Keratinocyte (primary cell): ENCODE measurements at regions not wholly inside any gene's neighbourhood (a gene's known extent, or its start where the extent isn't known, plus 50 kb on each side); places are given as distances from the start of the nearest gene placed in this dataset.

Experiments
- DNase-seq: peaks from one replicate; pipeline ENCODE4 v3.0.0-alpha.2; 2011; ENCODE audit warnings: low read depth, missing footprints, low spot score
- FAIRE-seq: peaks from 2 replicates; lab custom pipeline; 2011; peaks lifted over from hg19 to GRCh38; lab: Jason Lieb, UNC
- H2AFZ ChIP-seq: 2 replicates; pipeline ENCODE4 v1.6.0; 2012; ENCODE audit warnings: low read length, control low read depth, inconsistent platforms; ENCODE audit not compliant: control insufficient read depth
- H3K27ac ChIP-seq: 2 replicates; pipeline ENCODE4 v1.5.1; 2011; ENCODE audit warnings: low read length; ENCODE audit not compliant: control insufficient read depth, insufficient read depth
- H3K27me3 ChIP-seq: 3 replicates; pipeline ENCODE4 v1.6.0; 2011; ENCODE audit warnings: low read length; ENCODE audit not compliant: control insufficient read depth, insufficient read depth; ENCODE audit errors: extremely low read depth
- H3K36me3 ChIP-seq, 2 experiments: 2 replicates in 1 of 2; 3 replicates in 1 of 2; pipeline ENCODE4 v1.5.1; 2011; ENCODE audit warnings: low read length in 2 of 2, mild to moderate bottlenecking in 1 of 2; ENCODE audit not compliant: control insufficient read depth in 2 of 2, insufficient read depth in 2 of 2; ENCODE audit errors: extremely low read depth in 1 of 2
- H3K4me1 ChIP-seq: 3 replicates; pipeline ENCODE4 v1.5.1; 2011; ENCODE audit warnings: low read length; ENCODE audit not compliant: control insufficient read depth, insufficient read depth; ENCODE audit errors: extremely low read depth
- H3K4me2 ChIP-seq: 3 replicates; pipeline ENCODE4 v1.6.0; 2011; ENCODE audit warnings: low read depth, low read length; ENCODE audit not compliant: control insufficient read depth, insufficient read depth; ENCODE audit errors: extremely low read depth
- H3K4me3 ChIP-seq, 3 experiments: fragments of 200-600 bp in 1 of 3; sonication (generic) in 1 of 3; 2 replicates in 2 of 3; 3 replicates in 1 of 3; pipeline ENCODE4 v1.5.1; 2011 to 2016; ENCODE audit warnings: low read length in 3 of 3, mild to moderate bottlenecking in 3 of 3, control low read depth in 2 of 3, inconsistent platforms in 1 of 3, low read depth in 1 of 3, mixed read lengths in 1 of 3, mixed run types in 1 of 3, moderate library complexity in 1 of 3; ENCODE audit not compliant: control insufficient read depth in 2 of 3, insufficient read depth in 2 of 3; ENCODE audit errors: extremely low read depth in 1 of 3
- H3K79me2 ChIP-seq: 2 replicates; pipeline ENCODE4 v1.6.0; 2012; ENCODE audit warnings: low read length; ENCODE audit not compliant: control insufficient read depth, insufficient read depth
- H3K9ac ChIP-seq: 3 replicates; pipeline ENCODE4 v1.6.0; 2011; ENCODE audit warnings: low read length; ENCODE audit not compliant: control insufficient read depth, insufficient read depth; ENCODE audit errors: extremely low read depth
- H3K9me1 ChIP-seq: 3 replicates; pipeline ENCODE4 v1.6.0; 2011; ENCODE audit warnings: low read length; ENCODE audit not compliant: control insufficient read depth, insufficient read depth; ENCODE audit errors: extremely low read depth
- H3K9me3 ChIP-seq: 2 replicates; pipeline ENCODE4 v1.5.1; 2012; ENCODE audit warnings: low read depth, low read length; ENCODE audit not compliant: control insufficient read depth
- H4K20me1 ChIP-seq: 3 replicates; pipeline ENCODE4 v1.6.0; 2011; ENCODE audit warnings: low read length; ENCODE audit not compliant: control insufficient read depth, insufficient read depth; ENCODE audit errors: extremely low read depth
- EZH2 ChIP-seq: IDR thresholded peaks from one replicate; pipeline ENCODE4 v1.6.1; 2012; ENCODE audit warnings: inconsistent platforms, mild to moderate bottlenecking, low read length, moderate library complexity
- dilution Hi-C: fragments of 300-500 bp; cut with MboI; formaldehyde crosslinking; loops from one replicate; pipeline ENCODE4 v1.7.0; 2020; ENCODE audit warnings: low sequenced_read_pairs; ENCODE audit not compliant: extremely low pct_ligation_motif_present
- TF ChIP-seq, protein P1 (sequence below), 3 experiments: IDR thresholded peaks in 1 of 3; conservative IDR thresholded peaks in 1 of 3; optimal IDR thresholded peaks in 1 of 3; 2 replicates in 2 of 3; 3 replicates in 1 of 3; pipeline versions ENCODE3 to v1.5.1; 2011; ENCODE audit warnings: low read length in 3 of 3, mild to moderate bottlenecking in 3 of 3, moderate library complexity in 2 of 3, control low read depth in 1 of 3, inconsistent platforms in 1 of 3; ENCODE audit not compliant: insufficient read depth in 2 of 3; ENCODE audit errors: extremely low read depth in 1 of 3

DNA sequence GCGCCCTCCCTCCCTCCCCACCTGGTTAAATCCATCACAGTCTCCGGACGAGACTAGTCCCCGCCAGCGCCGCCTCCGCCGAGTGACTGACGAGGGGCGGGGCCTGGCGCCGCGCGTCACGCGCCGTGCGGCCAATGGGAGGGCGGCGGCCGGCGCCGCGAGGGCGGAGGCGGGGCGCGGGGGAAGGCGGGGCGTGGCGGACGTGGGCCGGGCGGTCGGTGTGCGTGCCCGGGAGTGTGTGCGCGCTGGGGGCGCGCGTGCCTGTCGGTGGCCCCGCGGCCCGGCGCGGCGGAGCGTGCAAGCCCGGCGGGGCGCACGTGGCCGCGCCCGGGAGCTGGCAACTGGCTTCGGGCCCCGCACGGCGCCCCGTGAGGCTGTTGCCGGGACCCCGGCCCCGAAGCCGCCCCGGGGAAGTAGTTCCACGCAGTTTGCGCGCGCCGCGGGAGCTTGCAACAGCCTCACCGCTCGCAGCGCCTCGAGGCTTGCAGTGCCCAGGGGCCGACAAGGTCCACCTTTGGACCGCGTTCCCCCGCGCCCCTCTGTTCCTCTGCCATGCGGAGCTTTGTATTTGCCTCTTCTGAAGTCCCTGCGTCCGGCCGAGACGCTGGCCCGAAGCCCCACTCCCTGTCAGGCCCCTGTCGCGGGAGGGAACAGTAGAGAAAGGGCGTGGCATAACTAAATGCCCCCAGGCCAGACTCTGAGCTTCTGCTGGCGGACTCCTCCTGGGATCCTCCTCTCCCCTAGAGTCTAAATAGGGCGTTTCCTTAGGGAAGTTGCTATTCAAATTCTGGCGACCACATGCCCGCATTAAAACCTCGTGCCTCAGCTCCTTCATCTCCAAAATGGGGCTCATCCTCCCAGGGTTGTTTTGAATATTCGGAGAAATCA, 400.9 kb downstream of the SHQ1 start:
- FAIRE-seq (no peak), DNase-seq (no peak)
- peaks cover 21% of the 10 kb centered on the region for H3K4me1 ChIP-seq
- dilution Hi-C loops, result no loop called here
- no peaks in the 10 kb centered on the region for H3K9me1 ChIP-seq
- no peaks in the 10 kb centered on the region for H3K36me3 ChIP-seq
- H4K20me1 ChIP-seq, result peaks cover 11% of the 10 kb centered on the region
- no peaks in the 10 kb centered on the region for H3K9me3 ChIP-seq
- peak overlapping the region; percentile 62 to 96 (median 84) for H3K4me3 ChIP-seq
- peaks cover 44% of the 10 kb centered on the region for H3K79me2 ChIP-seq
- H3K27me3 ChIP-seq, result peaks cover 6% of the 10 kb centered on the region
- peak overlapping the region; percentile 82 for H2AFZ ChIP-seq
- no peak for TF ChIP-seq EZH2
- TF ChIP-seq, protein P1, sequence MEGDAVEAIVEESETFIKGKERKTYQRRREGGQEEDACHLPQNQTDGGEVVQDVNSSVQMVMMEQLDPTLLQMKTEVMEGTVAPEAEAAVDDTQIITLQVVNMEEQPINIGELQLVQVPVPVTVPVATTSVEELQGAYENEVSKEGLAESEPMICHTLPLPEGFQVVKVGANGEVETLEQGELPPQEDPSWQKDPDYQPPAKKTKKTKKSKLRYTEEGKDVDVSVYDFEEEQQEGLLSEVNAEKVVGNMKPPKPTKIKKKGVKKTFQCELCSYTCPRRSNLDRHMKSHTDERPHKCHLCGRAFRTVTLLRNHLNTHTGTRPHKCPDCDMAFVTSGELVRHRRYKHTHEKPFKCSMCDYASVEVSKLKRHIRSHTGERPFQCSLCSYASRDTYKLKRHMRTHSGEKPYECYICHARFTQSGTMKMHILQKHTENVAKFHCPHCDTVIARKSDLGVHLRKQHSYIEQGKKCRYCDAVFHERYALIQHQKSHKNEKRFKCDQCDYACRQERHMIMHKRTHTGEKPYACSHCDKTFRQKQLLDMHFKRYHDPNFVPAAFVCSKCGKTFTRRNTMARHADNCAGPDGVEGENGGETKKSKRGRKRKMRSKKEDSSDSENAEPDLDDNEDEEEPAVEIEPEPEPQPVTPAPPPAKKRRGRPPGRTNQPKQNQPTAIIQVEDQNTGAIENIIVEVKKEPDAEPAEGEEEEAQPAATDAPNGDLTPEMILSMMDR (optimal IDR thresholded peaks at IDR 0.05 in 1 of 3, IDR thresholded peaks at IDR 0.05 in 1 of 3, conservative IDR thresholded peaks at IDR 0.05 in 1 of 3; ENCODE audit: extremely low read depth in 1 of 3, insufficient read depth in 2 of 3, low read length in 3 of 3), result no peak
- peak overlapping the region; percentile 92 for H3K9ac ChIP-seq
- H3K27ac ChIP-seq, result peak overlapping the region; percentile 48
- H3K4me2 ChIP-seq, result peak overlapping the region; percentile 70

DNA sequence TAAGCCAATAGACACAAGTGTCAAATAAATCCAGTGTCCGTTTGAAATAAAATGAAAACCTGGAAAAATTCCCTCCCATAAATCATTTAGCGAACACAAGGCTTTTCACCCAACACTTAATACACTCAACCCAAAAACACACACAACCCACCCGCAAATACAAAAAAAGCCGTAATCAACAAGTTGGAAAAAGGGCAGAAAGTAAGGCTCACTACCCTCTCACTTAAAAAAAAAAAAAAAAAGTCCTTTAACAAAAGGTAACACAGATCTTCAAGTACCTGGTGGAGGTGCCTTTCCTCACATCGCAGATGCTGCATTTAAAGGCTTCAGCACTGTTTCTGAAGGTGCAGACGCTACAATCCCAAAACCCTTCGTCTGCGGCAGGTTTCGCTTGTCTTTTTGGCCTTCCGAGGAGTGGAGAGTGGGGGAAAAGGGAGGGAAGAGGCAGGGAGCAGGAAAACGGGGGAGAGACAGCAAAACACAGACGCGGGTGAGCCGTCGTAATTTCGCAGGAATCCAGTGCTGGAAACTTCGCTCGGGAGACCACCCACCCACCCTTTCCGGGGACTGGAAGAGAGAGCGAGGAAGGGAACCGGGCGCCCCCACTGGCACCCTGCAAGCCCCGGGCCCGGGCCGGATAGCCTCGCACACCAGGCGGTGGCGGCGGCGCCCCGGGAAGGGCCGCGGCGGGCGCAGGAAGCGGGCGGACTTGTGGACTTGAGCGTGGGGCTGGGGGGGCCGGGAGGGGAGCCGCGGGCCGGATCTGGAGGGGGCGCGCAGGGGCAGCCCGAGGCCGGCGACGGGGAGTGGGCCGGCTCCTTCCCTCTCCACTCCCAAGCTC, 401.8 kb downstream of the SHQ1 start, which contains the start of gene RYBP:
Gene RYBP (minus strand): TSS at position 404 of the 841 bp plus-strand sequence.
- dilution Hi-C loops, result no loop called here
- H3K79me2 ChIP-seq, result peaks cover 50% of the 10 kb centered on the region
- H4K20me1 ChIP-seq, result peaks cover 11% of the 10 kb centered on the region
- H3K36me3 ChIP-seq, result no peaks in the 10 kb centered on the region
- FAIRE-seq (no peak), DNase-seq (no peak)
- peak within 1 kb of the TSS; percentile 93 for H3K4me2 ChIP-seq
- peaks cover 2% of the 10 kb centered on the region for H3K27me3 ChIP-seq
- H3K9me1 ChIP-seq, result no peaks in the 10 kb centered on the region
- H3K4me3 ChIP-seq, result peak within 1 kb of the TSS; percentile 84 to 96 (median 96)
- peak within 1 kb of the TSS; percentile 92 for H3K9ac ChIP-seq
- TF ChIP-seq, protein P1 (optimal IDR thresholded peaks at IDR 0.05 in 1 of 3, IDR thresholded peaks at IDR 0.05 in 1 of 3, conservative IDR thresholded peaks at IDR 0.05 in 1 of 3; ENCODE audit: extremely low read depth in 1 of 3, insufficient read depth in 2 of 3, low read length in 3 of 3), result no peak
- no peak for TF ChIP-seq EZH2
- peak within 1 kb of the TSS; percentile 86 for H3K27ac ChIP-seq
- H3K4me1 ChIP-seq, result peaks cover 25% of the 10 kb centered on the region
- H2AFZ ChIP-seq, result peak within 1 kb of the TSS; percentile 82
- no peaks in the 10 kb centered on the region for H3K9me3 ChIP-seq
